Activated T-helper 2 cell treated with anti-CD3 and anti-CD28 coated beads, Interferon-gamma antibody, Interleukin-2, Interleukin-4, amounts not matched to agents 10 μg/mL and 5 μg/mL and 100 μg/mL, durations not matched to agents 14 hours and 24 hours and 36 hours (primary cell): ENCODE measurements at regions not wholly inside any gene's neighbourhood (a gene's known extent, or its start where the extent isn't known, plus 50 kb on each side); places are given as distances from the start of the nearest gene placed in this dataset.

Experiments
- DNase-seq: peaks from one replicate; pipeline ENCODE4 v3.0.0; 2021; ENCODE audit warnings: low spot score
- H3K27ac Mint-ChIP-seq: one replicate; pipeline ENCODE4 v1.8.0; 2021; ENCODE audit warnings: mixed read lengths
- H3K27me3 Mint-ChIP-seq: one replicate; pipeline ENCODE4 v1.8.0; 2021; ENCODE audit warnings: low read depth, mixed read lengths
- H3K36me3 Mint-ChIP-seq: one replicate; pipeline ENCODE4 v1.8.0; 2021; ENCODE audit warnings: low read depth, mixed read lengths
- H3K4me1 Mint-ChIP-seq: one replicate; pipeline ENCODE4 v1.8.0; 2021; ENCODE audit warnings: low read depth, mixed read lengths
- H3K4me3 Mint-ChIP-seq: one replicate; pipeline ENCODE4 v1.8.0; 2021; ENCODE audit warnings: low read depth, mild to moderate bottlenecking, moderate library complexity, mixed read lengths
- H3K9me3 Mint-ChIP-seq: one replicate; pipeline ENCODE4 v1.8.0; 2021; ENCODE audit warnings: mixed read lengths
- intact Hi-C: fragments of 100-400 bp; cut with micrococcal nuclease; formaldehyde crosslinking; loops from one replicate; pipeline ENCODE4 v1.15.1; 2023

- Mint-ChIP-seq H3K9me3 (no peaks in the 10 kb centered on the region), H3K36me3 (no peaks in the 10 kb centered on the region), H3K27me3 (no peaks in the 10 kb centered on the region), H3K27ac (no peak overlapping the region), H3K4me1 (no peaks in the 10 kb centered on the region), H3K4me3 (no peak overlapping the region)
- intact Hi-C loops = no loop called here
- DNase-seq = no peak
Observed at GRCh38 chr13:38582133-38582532, 104.7 kb upstream of the FREM2 start.

- Mint-ChIP-seq H3K27me3 (no peaks in the 10 kb centered on the region), H3K4me1 (no peaks in the 10 kb centered on the region), H3K9me3 (no peaks in the 10 kb centered on the region), H3K36me3 (no peaks in the 10 kb centered on the region), H3K4me3 (no peak overlapping the region), H3K27ac (no peak overlapping the region)
- intact Hi-C loops = no loop called here
- DNase-seq = no peak
Observed at GRCh38 chr13:38590230-38590629, 96.6 kb upstream of the FREM2 start.

- no peaks in the 10 kb centered on the region for H3K9me3 Mint-ChIP-seq
- H3K4me3 Mint-ChIP-seq = no peak overlapping the region
- no peaks in the 10 kb centered on the region for H3K27me3 Mint-ChIP-seq
- intact Hi-C loops = no loop called here
- no peaks in the 10 kb centered on the region for H3K4me1 Mint-ChIP-seq
- no peak overlapping the region for H3K27ac Mint-ChIP-seq
- no peak for DNase-seq
- no peaks in the 10 kb centered on the region for H3K36me3 Mint-ChIP-seq
Observed at GRCh38 chr13:38590796-38591507, 95.9 kb upstream of the FREM2 start.

- H3K4me3 Mint-ChIP-seq = no peak overlapping the region
- intact Hi-C loops = no loop called here
- DNase-seq = no peak
- H3K27me3 Mint-ChIP-seq = peaks cover 2% of the 10 kb centered on the region
- no peak overlapping the region for H3K27ac Mint-ChIP-seq
- H3K36me3 Mint-ChIP-seq = no peaks in the 10 kb centered on the region
- no peaks in the 10 kb centered on the region for H3K9me3 Mint-ChIP-seq
- no peaks in the 10 kb centered on the region for H3K4me1 Mint-ChIP-seq
Observed at GRCh38 chr13:38602266-38602665, 84.6 kb upstream of the FREM2 start.

- no peaks in the 10 kb centered on the region for H3K9me3 Mint-ChIP-seq
- no peaks in the 10 kb centered on the region for H3K27me3 Mint-ChIP-seq
- H3K4me1 Mint-ChIP-seq = no peaks in the 10 kb centered on the region
- no peak for DNase-seq
- no peak overlapping the region for H3K27ac Mint-ChIP-seq
- no peaks in the 10 kb centered on the region for H3K36me3 Mint-ChIP-seq
- no peak overlapping the region for H3K4me3 Mint-ChIP-seq
- intact Hi-C loops = no loop called here
Observed at GRCh38 chr13:38606699-38607535, 80.0 kb upstream of the FREM2 start.

GRCh38 chr13:38617936-38618335 lies 68.9 kb upstream of the FREM2 start:
- Mint-ChIP-seq H3K9me3 (no peaks in the 10 kb centered on the region), H3K27me3 (no peaks in the 10 kb centered on the region), H3K4me1 (no peaks in the 10 kb centered on the region), H3K4me3 (no peak overlapping the region), H3K27ac (no peak overlapping the region), H3K36me3 (no peaks in the 10 kb centered on the region)
- DNase-seq = no peak
- intact Hi-C loops = no loop called here

- H3K4me3 Mint-ChIP-seq = no peak overlapping the region
- no peaks in the 10 kb centered on the region for H3K9me3 Mint-ChIP-seq
- H3K4me1 Mint-ChIP-seq = no peaks in the 10 kb centered on the region
- no peaks in the 10 kb centered on the region for H3K36me3 Mint-ChIP-seq
- intact Hi-C loops = no loop called here
- no peak for DNase-seq
- no peaks in the 10 kb centered on the region for H3K27me3 Mint-ChIP-seq
- H3K27ac Mint-ChIP-seq = no peak overlapping the region
Observed at GRCh38 chr13:38618336-38618735, 68.5 kb upstream of the FREM2 start.

- intact Hi-C loops = no loop called here
- Mint-ChIP-seq H3K9me3 (no peaks in the 10 kb centered on the region), H3K36me3 (no peaks in the 10 kb centered on the region), H3K27ac (no peak overlapping the region), H3K27me3 (no peaks in the 10 kb centered on the region), H3K4me3 (no peak overlapping the region), H3K4me1 (no peaks in the 10 kb centered on the region)
- no peak for DNase-seq
Observed at GRCh38 chr13:38618881-38619280, 68.0 kb upstream of the FREM2 start.

GRCh38 chr13:38620876-38621275 lies 66.0 kb upstream of the FREM2 start:
- no peak for DNase-seq
- H3K4me3 Mint-ChIP-seq = no peak overlapping the region
- no peak overlapping the region for H3K27ac Mint-ChIP-seq
- H3K27me3 Mint-ChIP-seq = no peaks in the 10 kb centered on the region
- intact Hi-C loops = no loop called here
- no peaks in the 10 kb centered on the region for H3K9me3 Mint-ChIP-seq
- no peaks in the 10 kb centered on the region for H3K4me1 Mint-ChIP-seq
- H3K36me3 Mint-ChIP-seq = no peaks in the 10 kb centered on the region

- H3K27ac Mint-ChIP-seq = no peak overlapping the region
Observed at GRCh38 chr13:38624822-38625221, 62.1 kb upstream of the FREM2 start.

GRCh38 chr13:38628554-38628953 lies 58.3 kb upstream of the FREM2 start:
- Mint-ChIP-seq H3K27me3 (no peaks in the 10 kb centered on the region), H3K4me1 (no peaks in the 10 kb centered on the region), H3K9me3 (no peaks in the 10 kb centered on the region), H3K27ac (no peak overlapping the region), H3K36me3 (no peaks in the 10 kb centered on the region), H3K4me3 (no peak overlapping the region)
- no peak for DNase-seq
- intact Hi-C loops = no loop called here

More at GRCh38 chr13:38624822-38625221, 62.1 kb upstream of the FREM2 start:
- H3K9me3 Mint-ChIP-seq = no peaks in the 10 kb centered on the region
- no peak for DNase-seq
- no peaks in the 10 kb centered on the region for H3K36me3 Mint-ChIP-seq
- intact Hi-C loops = no loop called here
- H3K4me1 Mint-ChIP-seq = no peaks in the 10 kb centered on the region
- H3K27me3 Mint-ChIP-seq = no peaks in the 10 kb centered on the region
- no peak overlapping the region for H3K4me3 Mint-ChIP-seq

- no peak overlapping the region for H3K27ac Mint-ChIP-seq
- no peaks in the 10 kb centered on the region for H3K27me3 Mint-ChIP-seq
Observed at GRCh38 chr13:38630780-38631179, 56.1 kb upstream of the FREM2 start.

GRCh38 chr13:38635030-38635429 lies 51.8 kb upstream of the FREM2 start:
- Mint-ChIP-seq H3K9me3 (no peaks in the 10 kb centered on the region), H3K4me1 (no peaks in the 10 kb centered on the region), H3K36me3 (no peaks in the 10 kb centered on the region), H3K27me3 (no peaks in the 10 kb centered on the region), H3K4me3 (no peak overlapping the region), H3K27ac (no peak overlapping the region)
- no peak for DNase-seq
- intact Hi-C loops = no loop called here

More at GRCh38 chr13:38630780-38631179, 56.1 kb upstream of the FREM2 start:
- Mint-ChIP-seq H3K4me3 (no peak overlapping the region), H3K9me3 (no peaks in the 10 kb centered on the region), H3K36me3 (no peaks in the 10 kb centered on the region), H3K4me1 (no peaks in the 10 kb centered on the region)
- DNase-seq = no peak
- intact Hi-C loops = no loop called here
